ENCODE measurements at regions not wholly inside any gene's neighbourhood (a gene's known extent, or its start where the extent isn't known, plus 50 kb on each side); places are given as distances from the start of the nearest gene placed in this dataset.

DNA sequence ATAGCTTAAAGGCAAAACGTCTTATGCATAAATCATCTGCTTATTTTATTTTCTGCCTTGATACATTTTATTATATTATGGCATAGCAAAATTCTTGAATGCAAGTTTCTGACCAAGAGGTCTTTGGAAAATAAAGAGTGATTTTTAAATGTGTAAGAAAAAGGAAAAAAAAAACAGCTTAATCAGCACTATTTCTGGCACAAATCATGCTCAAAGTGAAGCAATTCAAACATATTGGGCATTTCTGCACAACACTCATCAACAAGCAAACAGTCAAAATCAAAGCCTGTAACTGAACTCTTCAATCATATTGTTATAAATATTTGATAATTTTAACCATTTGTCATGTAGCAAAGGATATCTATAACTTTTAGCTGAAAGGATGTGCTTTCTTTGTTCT lies 250.9 kb downstream of the PTPRC start:
- Histone ChIP-seq H3K27me3 (no peaks in the 10 kb centered on the region), H3K36me3 (no peaks in the 10 kb centered on the region), H3K27ac (no peak overlapping the region), H3K4me3 (no peak overlapping the region), H3K9me3 (no peaks in the 10 kb centered on the region), H3K4me1 (no peaks in the 10 kb centered on the region)
- intact Hi-C loops (cut with DNase I) = no loop called here
- TF ChIP-seq, protein P1, sequence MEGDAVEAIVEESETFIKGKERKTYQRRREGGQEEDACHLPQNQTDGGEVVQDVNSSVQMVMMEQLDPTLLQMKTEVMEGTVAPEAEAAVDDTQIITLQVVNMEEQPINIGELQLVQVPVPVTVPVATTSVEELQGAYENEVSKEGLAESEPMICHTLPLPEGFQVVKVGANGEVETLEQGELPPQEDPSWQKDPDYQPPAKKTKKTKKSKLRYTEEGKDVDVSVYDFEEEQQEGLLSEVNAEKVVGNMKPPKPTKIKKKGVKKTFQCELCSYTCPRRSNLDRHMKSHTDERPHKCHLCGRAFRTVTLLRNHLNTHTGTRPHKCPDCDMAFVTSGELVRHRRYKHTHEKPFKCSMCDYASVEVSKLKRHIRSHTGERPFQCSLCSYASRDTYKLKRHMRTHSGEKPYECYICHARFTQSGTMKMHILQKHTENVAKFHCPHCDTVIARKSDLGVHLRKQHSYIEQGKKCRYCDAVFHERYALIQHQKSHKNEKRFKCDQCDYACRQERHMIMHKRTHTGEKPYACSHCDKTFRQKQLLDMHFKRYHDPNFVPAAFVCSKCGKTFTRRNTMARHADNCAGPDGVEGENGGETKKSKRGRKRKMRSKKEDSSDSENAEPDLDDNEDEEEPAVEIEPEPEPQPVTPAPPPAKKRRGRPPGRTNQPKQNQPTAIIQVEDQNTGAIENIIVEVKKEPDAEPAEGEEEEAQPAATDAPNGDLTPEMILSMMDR (IDR thresholded peaks at IDR 0.05) = no peak
- TF ChIP-seq POLR2AphosphoS5 (IDR thresholded peaks at IDR 0.05; ENCODE audit: insufficient read depth in 1 of 2, low read depth in 1 of 2) = no peak
- TF ChIP-seq POLR2A (IDR thresholded peaks at IDR 0.05) = no peak
- DNase-seq (ENCODE audit: extremely low spot score in 2 of 2) = no peak

DNA sequence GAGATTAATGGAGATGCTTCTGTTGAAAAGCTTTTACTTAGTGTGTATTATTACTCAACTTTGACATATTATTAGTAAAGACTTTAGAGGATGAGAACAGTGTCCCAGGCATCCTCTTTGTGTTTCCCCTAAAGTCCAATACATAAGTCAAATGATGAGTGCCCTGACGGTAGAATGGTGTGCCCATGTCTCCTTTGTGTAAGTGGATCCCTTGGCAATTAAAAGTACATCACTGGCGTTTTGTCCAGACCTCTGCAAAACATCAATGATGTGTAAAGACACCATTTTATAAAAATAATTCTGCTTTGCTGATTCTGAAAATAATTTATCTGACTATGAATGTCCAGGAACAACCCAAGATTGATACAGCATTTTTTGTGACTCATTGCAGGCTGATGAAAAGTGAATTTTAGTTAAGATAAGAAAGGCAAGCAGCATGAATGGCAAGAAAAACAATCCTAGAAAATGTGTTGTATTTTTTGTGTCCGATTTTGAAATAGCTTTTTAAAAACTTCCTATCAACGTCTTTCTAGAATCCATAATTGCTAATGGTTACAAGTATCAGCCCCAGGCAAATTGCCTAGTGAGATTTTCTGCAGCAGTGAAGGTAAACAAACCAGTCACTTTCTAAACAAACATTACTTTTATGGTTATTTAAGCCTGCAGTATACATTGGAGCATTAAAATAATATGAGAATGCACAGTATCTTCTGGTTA lies 251.5 kb downstream of the PTPRC start:
- H3K27ac ChIP-seq = no peak overlapping the region
- H3K4me1 ChIP-seq = no peaks in the 10 kb centered on the region
- no peak for DNase-seq (ENCODE audit: extremely low spot score in 2 of 2)
- H3K9me3 ChIP-seq = no peaks in the 10 kb centered on the region
- H3K4me3 ChIP-seq = no peak overlapping the region
- TF ChIP-seq POLR2AphosphoS5 (IDR thresholded peaks at IDR 0.05; ENCODE audit: insufficient read depth in 1 of 2, low read depth in 1 of 2) (no peak), POLR2A (IDR thresholded peaks at IDR 0.05) (no peak)
- TF ChIP-seq, protein P1 (IDR thresholded peaks at IDR 0.05) = no peak
- intact Hi-C loops (cut with DNase I) = no loop called here
- H3K27me3 ChIP-seq = no peaks in the 10 kb centered on the region
- H3K36me3 ChIP-seq = no peaks in the 10 kb centered on the region

DNA sequence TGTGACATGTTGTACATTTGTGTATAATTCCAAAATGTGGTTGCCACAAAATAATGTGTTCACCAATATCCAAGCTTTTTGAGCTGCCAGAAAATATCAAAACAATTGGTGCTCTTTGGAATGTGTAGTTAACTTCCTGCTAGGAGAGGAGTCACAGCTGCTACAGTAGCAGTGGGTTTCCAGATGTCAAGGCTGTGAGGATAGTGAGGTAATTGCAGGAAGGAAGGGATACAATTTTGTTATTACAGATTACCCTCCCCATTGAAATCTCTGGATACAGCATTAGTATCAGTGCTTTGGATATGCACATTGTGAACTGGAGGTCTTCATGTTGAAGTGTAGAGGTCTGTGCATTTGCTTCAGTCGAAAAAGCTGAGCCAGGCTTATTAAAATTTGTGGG lies 253.2 kb downstream of the PTPRC start:
- TF ChIP-seq POLR2A (IDR thresholded peaks at IDR 0.05) (no peak), POLR2AphosphoS5 (IDR thresholded peaks at IDR 0.05; ENCODE audit: insufficient read depth in 1 of 2, low read depth in 1 of 2) (no peak)
- TF ChIP-seq, protein P1 (IDR thresholded peaks at IDR 0.05) = no peak
- intact Hi-C loops (cut with DNase I) = no loop called here
- Histone ChIP-seq H3K4me3 (no peak overlapping the region), H3K27me3 (no peaks in the 10 kb centered on the region), H3K36me3 (no peaks in the 10 kb centered on the region), H3K4me1 (no peaks in the 10 kb centered on the region), H3K27ac (no peak overlapping the region), H3K9me3 (no peaks in the 10 kb centered on the region)
- DNase-seq (ENCODE audit: extremely low spot score in 2 of 2) = no peak

DNA sequence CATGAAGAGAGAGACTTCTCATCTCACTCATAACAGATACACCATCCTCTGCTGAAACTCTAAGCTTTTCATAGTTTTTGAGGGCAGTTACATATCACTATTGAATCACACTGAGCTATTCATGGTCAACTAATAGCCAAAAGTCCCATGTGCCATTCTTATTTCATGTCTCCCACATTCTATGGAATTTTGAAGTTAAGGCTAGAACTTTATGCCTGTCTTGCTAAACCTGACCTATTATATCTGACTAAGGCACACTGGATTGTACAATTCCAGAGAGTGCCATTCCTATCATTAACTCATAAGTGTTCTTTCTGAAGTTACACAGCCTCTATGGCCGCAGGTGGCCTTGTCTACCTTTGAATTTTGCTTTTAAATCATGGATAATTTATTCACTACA lies 254.3 kb downstream of the PTPRC start:
- Histone ChIP-seq H3K4me1 (no peaks in the 10 kb centered on the region), H3K4me3 (no peak overlapping the region), H3K36me3 (no peaks in the 10 kb centered on the region), H3K27me3 (no peaks in the 10 kb centered on the region), H3K9me3 (no peaks in the 10 kb centered on the region), H3K27ac (no peak overlapping the region)
- intact Hi-C loops (cut with DNase I) = no loop called here
- no peak for DNase-seq (ENCODE audit: extremely low spot score in 2 of 2)
- no peak for TF ChIP-seq POLR2AphosphoS5 (IDR thresholded peaks at IDR 0.05; ENCODE audit: insufficient read depth in 1 of 2, low read depth in 1 of 2)
- TF ChIP-seq, protein P1 (IDR thresholded peaks at IDR 0.05) = no peak
- no peak for TF ChIP-seq POLR2A (IDR thresholded peaks at IDR 0.05)

DNA sequence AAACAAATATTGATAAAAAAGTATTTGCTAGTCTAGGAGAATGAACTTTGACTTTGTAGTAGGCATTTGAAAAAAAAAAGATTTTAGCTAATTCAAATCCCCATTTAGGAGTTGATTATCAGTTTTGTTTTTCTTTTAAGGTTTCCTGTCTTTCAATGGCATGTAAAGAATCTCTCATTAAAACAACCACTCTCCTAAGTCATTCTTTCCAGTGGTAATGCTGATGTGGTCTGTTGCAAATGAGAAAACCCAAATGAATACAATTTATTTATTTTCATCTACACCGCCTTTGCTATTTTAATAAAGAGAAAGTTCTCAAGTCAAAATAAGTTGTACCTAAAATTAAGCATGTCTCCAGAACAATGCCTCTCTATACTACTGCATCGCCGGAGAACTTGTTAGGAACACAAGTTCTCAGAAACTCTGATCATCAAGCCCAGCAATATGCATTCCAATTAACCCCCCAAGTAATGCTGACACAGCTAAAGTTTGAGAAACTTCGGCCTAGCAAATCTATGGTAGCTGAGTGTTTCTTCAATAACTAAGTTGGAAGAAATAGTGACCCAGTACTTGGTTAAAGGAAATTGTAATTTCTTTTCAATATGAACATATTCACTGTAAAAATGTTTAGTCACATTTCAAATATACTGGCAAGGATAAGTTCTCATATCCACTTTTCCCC lies 255.1 kb downstream of the PTPRC start:
- H3K27ac ChIP-seq = no peak overlapping the region
- intact Hi-C loops (cut with DNase I) = no loop called here
- no peak for DNase-seq (ENCODE audit: extremely low spot score in 2 of 2)
- H3K9me3 ChIP-seq = no peaks in the 10 kb centered on the region
- no peaks in the 10 kb centered on the region for H3K36me3 ChIP-seq
- H3K4me3 ChIP-seq = no peak overlapping the region
- H3K27me3 ChIP-seq = no peaks in the 10 kb centered on the region
- no peaks in the 10 kb centered on the region for H3K4me1 ChIP-seq
- TF ChIP-seq POLR2AphosphoS5 (IDR thresholded peaks at IDR 0.05; ENCODE audit: insufficient read depth in 1 of 2, low read depth in 1 of 2) = no peak
- TF ChIP-seq, protein P1 (IDR thresholded peaks at IDR 0.05) = no peak
- no peak for TF ChIP-seq POLR2A (IDR thresholded peaks at IDR 0.05)

All from vagina (tissue), 2 donors.